Effector memory CD8-positive, alpha-beta T cell (primary cell): ENCODE measurements at regions not wholly inside any gene's neighbourhood (a gene's known extent, or its start where the extent isn't known, plus 50 kb on each side); places are given as distances from the start of the nearest gene placed in this dataset.

Source experiments
- ATAC-seq: fragments of 150-1000 bp; cut with Tn5 transposase; replicated peaks from 2 replicates; pipeline ENCODE4 v1.10.0; 2021; ENCODE audit warnings: mild to moderate bottlenecking, moderate library complexity
- DNase-seq, 3 experiments: peaks; one replicate each; pipeline ENCODE4 v3.0.0; 2021
- H3K27ac Mint-ChIP-seq, 2 donors: one replicate each; pipeline ENCODE4 v1.8.0; 2022; ENCODE audit warnings: mild to moderate bottlenecking in 2 of 2, mixed read lengths in 2 of 2, moderate library complexity in 2 of 2
- H3K27me3 Mint-ChIP-seq, 2 donors: one replicate each; pipeline ENCODE4 v1.8.0; 2022; ENCODE audit warnings: mixed read lengths in 2 of 2
- H3K36me3 Mint-ChIP-seq: one replicate; pipeline ENCODE4 v1.8.0; 2022; ENCODE audit warnings: mild to moderate bottlenecking, moderate library complexity, mixed read lengths; ENCODE audit not compliant: insufficient read depth
- H3K4me1 Mint-ChIP-seq, 2 donors: one replicate each; pipeline ENCODE4 v1.8.0; 2022; ENCODE audit warnings: low read depth in 2 of 2, mixed read lengths in 2 of 2
- H3K4me3 Mint-ChIP-seq, 2 donors: one replicate each; pipeline ENCODE4 v1.8.0; 2022; ENCODE audit warnings: mild to moderate bottlenecking in 2 of 2, mixed read lengths in 2 of 2, moderate library complexity in 2 of 2
- H3K9me3 Mint-ChIP-seq, 2 donors: one replicate each; pipeline ENCODE4 v1.8.0; 2022; ENCODE audit warnings: mixed read lengths in 2 of 2

- no peak overlapping the region for H3K4me3 Mint-ChIP-seq
- H3K27me3 Mint-ChIP-seq: no peaks in the 10 kb centered on the region
- no peak overlapping the region for H3K27ac Mint-ChIP-seq
- ATAC-seq (no peak), DNase-seq (no peak)
- peaks cover 0 to 3% of the 10 kb centered on the region in 2 donors for H3K9me3 Mint-ChIP-seq
- no peaks in the 10 kb centered on the region for H3K36me3 Mint-ChIP-seq
- no peaks in the 10 kb centered on the region for H3K4me1 Mint-ChIP-seq
Measured at GRCh38 chr18:68034296-68034695, 517.8 kb upstream of the DSEL start.

GRCh38 chr18:68033466-68033865, 516.9 kb upstream of the DSEL start:
- no peak overlapping the region for H3K27ac Mint-ChIP-seq
- H3K36me3 Mint-ChIP-seq: no peaks in the 10 kb centered on the region
- ATAC-seq: no peak
- no peak for DNase-seq
- H3K4me1 Mint-ChIP-seq: no peaks in the 10 kb centered on the region
- peaks cover 0 to 3% of the 10 kb centered on the region in 2 donors for H3K9me3 Mint-ChIP-seq
- no peak overlapping the region for H3K4me3 Mint-ChIP-seq
- no peaks in the 10 kb centered on the region for H3K27me3 Mint-ChIP-seq

- no peaks in the 10 kb centered on the region for H3K9me3 Mint-ChIP-seq
- no peaks in the 10 kb centered on the region for H3K27me3 Mint-ChIP-seq
- ATAC-seq (no peak), DNase-seq (no peak)
- H3K4me1 Mint-ChIP-seq: no peaks in the 10 kb centered on the region
- H3K4me3 Mint-ChIP-seq: no peak overlapping the region
- H3K36me3 Mint-ChIP-seq: no peaks in the 10 kb centered on the region
- no peak overlapping the region for H3K27ac Mint-ChIP-seq
Measured at GRCh38 chr18:68024716-68025115, 508.2 kb upstream of the DSEL start.

GRCh38 chr18:68017385-68017784, 500.9 kb upstream of the DSEL start:
- Mint-ChIP-seq H3K4me1 (no peaks in the 10 kb centered on the region), H3K36me3 (no peaks in the 10 kb centered on the region), H3K27ac (no peak overlapping the region), H3K9me3 (no peaks in the 10 kb centered on the region), H3K27me3 (no peaks in the 10 kb centered on the region), H3K4me3 (no peak overlapping the region)
- ATAC-seq (no peak), DNase-seq (no peak)

- DNase-seq (no peak), ATAC-seq (no peak)
- H3K4me1 Mint-ChIP-seq: no peaks in the 10 kb centered on the region
- peaks cover 0 to 4% of the 10 kb centered on the region in 2 donors for H3K9me3 Mint-ChIP-seq
- no peaks in the 10 kb centered on the region for H3K27me3 Mint-ChIP-seq
- no peaks in the 10 kb centered on the region for H3K36me3 Mint-ChIP-seq
- no peak overlapping the region for H3K27ac Mint-ChIP-seq
- H3K4me3 Mint-ChIP-seq: no peak overlapping the region
Measured at GRCh38 chr18:67997496-67997895, 481.0 kb upstream of the DSEL start.

- Mint-ChIP-seq H3K4me3 (no peak overlapping the region), H3K9me3 (peaks cover 0 to 4% of the 10 kb centered on the region in 2 donors), H3K4me1 (no peaks in the 10 kb centered on the region), H3K36me3 (no peaks in the 10 kb centered on the region), H3K27me3 (no peaks in the 10 kb centered on the region), H3K27ac (no peak overlapping the region)
- no peak for DNase-seq
- ATAC-seq: no peak
Measured at GRCh38 chr18:67995769-67996168, 479.2 kb upstream of the DSEL start.

- peaks cover 0 to 7% of the 10 kb centered on the region in 2 donors for H3K27me3 Mint-ChIP-seq
- DNase-seq (no peak), ATAC-seq (no peak)
- H3K27ac Mint-ChIP-seq: no peak overlapping the region
- no peaks in the 10 kb centered on the region for H3K36me3 Mint-ChIP-seq
- H3K4me3 Mint-ChIP-seq: no peak overlapping the region
- H3K4me1 Mint-ChIP-seq: no peaks in the 10 kb centered on the region
- H3K9me3 Mint-ChIP-seq: peaks cover 0 to 11% of the 10 kb centered on the region in 2 donors
Measured at GRCh38 chr18:67980241-67980640, 463.7 kb upstream of the DSEL start.

- Mint-ChIP-seq H3K4me1 (no peaks in the 10 kb centered on the region), H3K9me3 (peaks cover 0 to 7% of the 10 kb centered on the region in 2 donors), H3K36me3 (no peaks in the 10 kb centered on the region), H3K27ac (no peak overlapping the region), H3K27me3 (peaks cover 0 to 7% of the 10 kb centered on the region in 2 donors), H3K4me3 (no peak overlapping the region)
- no peak for DNase-seq
- ATAC-seq: no peak
Measured at GRCh38 chr18:67977067-67977616, 460.6 kb upstream of the DSEL start.

- Mint-ChIP-seq H3K4me1 (no peaks in the 10 kb centered on the region), H3K9me3 (peaks cover 0 to 6% of the 10 kb centered on the region in 2 donors), H3K27ac (no peak overlapping the region), H3K36me3 (no peaks in the 10 kb centered on the region), H3K27me3 (peaks cover 0 to 7% of the 10 kb centered on the region in 2 donors), H3K4me3 (no peak overlapping the region)
- ATAC-seq (no peak), DNase-seq (no peak)
Measured at GRCh38 chr18:67973916-67974315, 457.4 kb upstream of the DSEL start.

- Mint-ChIP-seq H3K4me3 (no peak overlapping the region), H3K27me3 (no peaks in the 10 kb centered on the region)
Measured at GRCh38 chr18:67969458-67969857, 452.9 kb upstream of the DSEL start.

GRCh38 chr18:67966224-67966623, 449.7 kb upstream of the DSEL start:
- no peak overlapping the region for H3K4me3 Mint-ChIP-seq
- H3K27me3 Mint-ChIP-seq: no peaks in the 10 kb centered on the region
- H3K27ac Mint-ChIP-seq: no peak overlapping the region
- no peak for DNase-seq
- no peaks in the 10 kb centered on the region for H3K36me3 Mint-ChIP-seq
- no peaks in the 10 kb centered on the region for H3K4me1 Mint-ChIP-seq
- no peaks in the 10 kb centered on the region for H3K9me3 Mint-ChIP-seq
- no peak for ATAC-seq

More at GRCh38 chr18:67969458-67969857, 452.9 kb upstream of the DSEL start:
- DNase-seq (no peak), ATAC-seq (no peak)
- no peak overlapping the region for H3K27ac Mint-ChIP-seq
- no peaks in the 10 kb centered on the region for H3K36me3 Mint-ChIP-seq
- no peaks in the 10 kb centered on the region for H3K9me3 Mint-ChIP-seq
- no peaks in the 10 kb centered on the region for H3K4me1 Mint-ChIP-seq

- ATAC-seq (no peak), DNase-seq (no peak)
- no peaks in the 10 kb centered on the region for H3K27me3 Mint-ChIP-seq
- H3K4me3 Mint-ChIP-seq: no peak overlapping the region
- H3K4me1 Mint-ChIP-seq: no peaks in the 10 kb centered on the region
- H3K9me3 Mint-ChIP-seq: no peaks in the 10 kb centered on the region
- H3K36me3 Mint-ChIP-seq: no peaks in the 10 kb centered on the region
- H3K27ac Mint-ChIP-seq: no peak overlapping the region
Measured at GRCh38 chr18:67964462-67964861, 447.9 kb upstream of the DSEL start.

GRCh38 chr18:67961701-67962440, 445.4 kb upstream of the DSEL start:
- no peak for ATAC-seq
- Mint-ChIP-seq H3K4me1 (no peaks in the 10 kb centered on the region), H3K27ac (no peak overlapping the region), H3K36me3 (no peaks in the 10 kb centered on the region), H3K9me3 (peaks cover 0 to 4% of the 10 kb centered on the region in 2 donors), H3K27me3 (no peaks in the 10 kb centered on the region), H3K4me3 (no peak overlapping the region)
- DNase-seq: no peak

GRCh38 chr18:67957684-67958083, 441.2 kb upstream of the DSEL start:
- Mint-ChIP-seq H3K36me3 (no peaks in the 10 kb centered on the region), H3K27ac (no peak overlapping the region), H3K9me3 (peaks cover 0 to 4% of the 10 kb centered on the region in 2 donors), H3K4me3 (no peak overlapping the region), H3K4me1 (no peaks in the 10 kb centered on the region), H3K27me3 (no peaks in the 10 kb centered on the region)
- no peak for DNase-seq
- ATAC-seq: no peak
